ENCODE measurements at regions not wholly inside any gene's neighbourhood (a gene's known extent, or its start where the extent isn't known, plus 50 kb on each side); places are given as distances from the start of the nearest gene placed in this dataset.

DNA sequence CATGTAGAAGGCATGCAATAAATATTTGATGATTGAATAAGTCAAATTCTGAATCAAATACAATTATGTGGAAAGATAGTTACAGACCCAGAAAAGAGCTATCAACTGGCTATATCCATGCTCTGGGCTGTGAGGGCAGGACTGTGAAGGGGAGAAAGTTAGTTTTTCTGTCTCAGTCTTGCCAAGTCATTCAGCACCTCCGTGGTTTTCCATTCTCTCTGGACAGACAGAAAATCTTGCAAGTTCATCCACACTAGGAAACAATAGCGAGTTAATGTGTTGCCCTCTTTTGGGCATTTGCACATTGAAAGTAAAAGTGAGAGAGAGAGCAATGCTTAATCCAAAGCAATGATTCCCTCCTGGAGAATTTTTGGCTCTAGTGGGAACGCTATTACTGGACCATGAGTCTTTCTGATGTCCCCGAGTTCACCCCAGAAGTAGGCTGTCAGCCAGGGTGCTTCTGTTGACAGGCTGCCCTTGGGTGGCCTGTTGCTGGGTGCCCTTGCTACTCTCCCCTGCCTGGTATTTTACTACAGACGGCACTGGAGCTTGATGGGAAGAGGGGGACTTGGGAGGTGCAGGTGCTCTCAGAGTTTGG, 238.3 kb downstream of the LOXHD1 start:
- TF ChIP-seq FOXP2 (optimal IDR thresholded peaks at IDR 0.05; ENCODE audit: borderline replicate concordance, extremely low read depth, extremely low read length, insufficient read depth), result no peak
- no peak for TF ChIP-seq POLR2AphosphoS5 (IDR thresholded peaks at IDR 0.05; ENCODE audit: low read depth, low read length)
- TF ChIP-seq TAF1 (IDR thresholded peaks at IDR 0.05; ENCODE audit: borderline replicate concordance, insufficient read depth, low read length), result no peak
- TF ChIP-seq, protein P1, sequence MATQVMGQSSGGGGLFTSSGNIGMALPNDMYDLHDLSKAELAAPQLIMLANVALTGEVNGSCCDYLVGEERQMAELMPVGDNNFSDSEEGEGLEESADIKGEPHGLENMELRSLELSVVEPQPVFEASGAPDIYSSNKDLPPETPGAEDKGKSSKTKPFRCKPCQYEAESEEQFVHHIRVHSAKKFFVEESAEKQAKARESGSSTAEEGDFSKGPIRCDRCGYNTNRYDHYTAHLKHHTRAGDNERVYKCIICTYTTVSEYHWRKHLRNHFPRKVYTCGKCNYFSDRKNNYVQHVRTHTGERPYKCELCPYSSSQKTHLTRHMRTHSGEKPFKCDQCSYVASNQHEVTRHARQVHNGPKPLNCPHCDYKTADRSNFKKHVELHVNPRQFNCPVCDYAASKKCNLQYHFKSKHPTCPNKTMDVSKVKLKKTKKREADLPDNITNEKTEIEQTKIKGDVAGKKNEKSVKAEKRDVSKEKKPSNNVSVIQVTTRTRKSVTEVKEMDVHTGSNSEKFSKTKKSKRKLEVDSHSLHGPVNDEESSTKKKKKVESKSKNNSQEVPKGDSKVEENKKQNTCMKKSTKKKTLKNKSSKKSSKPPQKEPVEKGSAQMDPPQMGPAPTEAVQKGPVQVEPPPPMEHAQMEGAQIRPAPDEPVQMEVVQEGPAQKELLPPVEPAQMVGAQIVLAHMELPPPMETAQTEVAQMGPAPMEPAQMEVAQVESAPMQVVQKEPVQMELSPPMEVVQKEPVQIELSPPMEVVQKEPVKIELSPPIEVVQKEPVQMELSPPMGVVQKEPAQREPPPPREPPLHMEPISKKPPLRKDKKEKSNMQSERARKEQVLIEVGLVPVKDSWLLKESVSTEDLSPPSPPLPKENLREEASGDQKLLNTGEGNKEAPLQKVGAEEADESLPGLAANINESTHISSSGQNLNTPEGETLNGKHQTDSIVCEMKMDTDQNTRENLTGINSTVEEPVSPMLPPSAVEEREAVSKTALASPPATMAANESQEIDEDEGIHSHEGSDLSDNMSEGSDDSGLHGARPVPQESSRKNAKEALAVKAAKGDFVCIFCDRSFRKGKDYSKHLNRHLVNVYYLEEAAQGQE (IDR thresholded peaks at IDR 0.05; ENCODE audit: insufficient read depth in 1 of 2, low read depth in 2 of 2, low read length in 2 of 2), result no peak
- no peak for TF ChIP-seq SIN3A (IDR thresholded peaks at IDR 0.05; ENCODE audit: borderline replicate concordance, insufficient read depth, low read length)

GRCh38 chr18:46419391-46420141, 237.5 kb downstream of the LOXHD1 start:
- no peak for TF ChIP-seq SIN3A (IDR thresholded peaks at IDR 0.05; ENCODE audit: borderline replicate concordance, insufficient read depth, low read length)
- TF ChIP-seq, protein P1 (IDR thresholded peaks at IDR 0.05; ENCODE audit: insufficient read depth in 1 of 2, low read depth in 2 of 2, low read length in 2 of 2), result no peak
- no peak for TF ChIP-seq FOXP2 (optimal IDR thresholded peaks at IDR 0.05; ENCODE audit: borderline replicate concordance, extremely low read depth, extremely low read length, insufficient read depth)
- TF ChIP-seq TAF1 (IDR thresholded peaks at IDR 0.05; ENCODE audit: borderline replicate concordance, insufficient read depth, low read length), result no peak
- no peak for TF ChIP-seq POLR2AphosphoS5 (IDR thresholded peaks at IDR 0.05; ENCODE audit: low read depth, low read length)

- TF ChIP-seq TAF1 (IDR thresholded peaks at IDR 0.05; ENCODE audit: borderline replicate concordance, insufficient read depth, low read length) (no peak), FOXP2 (optimal IDR thresholded peaks at IDR 0.05; ENCODE audit: borderline replicate concordance, extremely low read depth, extremely low read length, insufficient read depth) (no peak), SIN3A (IDR thresholded peaks at IDR 0.05; ENCODE audit: borderline replicate concordance, insufficient read depth, low read length) (no peak), POLR2AphosphoS5 (IDR thresholded peaks at IDR 0.05; ENCODE audit: low read depth, low read length) (no peak)
- TF ChIP-seq, protein P1 (IDR thresholded peaks at IDR 0.05; ENCODE audit: insufficient read depth in 1 of 2, low read depth in 2 of 2, low read length in 2 of 2), result no peak
These were observed 235.0 kb downstream of the LOXHD1 start for GRCh38 chr18:46421973-46422551.

- TF ChIP-seq, protein P1 (IDR thresholded peaks at IDR 0.05; ENCODE audit: insufficient read depth in 1 of 2, low read depth in 2 of 2, low read length in 2 of 2), result no peak
- no peak for TF ChIP-seq SIN3A (IDR thresholded peaks at IDR 0.05; ENCODE audit: borderline replicate concordance, insufficient read depth, low read length)
- TF ChIP-seq TAF1 (IDR thresholded peaks at IDR 0.05; ENCODE audit: borderline replicate concordance, insufficient read depth, low read length), result no peak
- TF ChIP-seq POLR2AphosphoS5 (IDR thresholded peaks at IDR 0.05; ENCODE audit: low read depth, low read length), result no peak
- no peak for TF ChIP-seq FOXP2 (optimal IDR thresholded peaks at IDR 0.05; ENCODE audit: borderline replicate concordance, extremely low read depth, extremely low read length, insufficient read depth)
These were observed 234.4 kb downstream of the LOXHD1 start for GRCh38 chr18:46422552-46423055.

Measured in PFSK-1 (cell line).